ENCODE measurements at regions not wholly inside any gene's neighbourhood (a gene's known extent, or its start where the extent isn't known, plus 50 kb on each side); places are given as distances from the start of the nearest gene placed in this dataset.

DNA sequence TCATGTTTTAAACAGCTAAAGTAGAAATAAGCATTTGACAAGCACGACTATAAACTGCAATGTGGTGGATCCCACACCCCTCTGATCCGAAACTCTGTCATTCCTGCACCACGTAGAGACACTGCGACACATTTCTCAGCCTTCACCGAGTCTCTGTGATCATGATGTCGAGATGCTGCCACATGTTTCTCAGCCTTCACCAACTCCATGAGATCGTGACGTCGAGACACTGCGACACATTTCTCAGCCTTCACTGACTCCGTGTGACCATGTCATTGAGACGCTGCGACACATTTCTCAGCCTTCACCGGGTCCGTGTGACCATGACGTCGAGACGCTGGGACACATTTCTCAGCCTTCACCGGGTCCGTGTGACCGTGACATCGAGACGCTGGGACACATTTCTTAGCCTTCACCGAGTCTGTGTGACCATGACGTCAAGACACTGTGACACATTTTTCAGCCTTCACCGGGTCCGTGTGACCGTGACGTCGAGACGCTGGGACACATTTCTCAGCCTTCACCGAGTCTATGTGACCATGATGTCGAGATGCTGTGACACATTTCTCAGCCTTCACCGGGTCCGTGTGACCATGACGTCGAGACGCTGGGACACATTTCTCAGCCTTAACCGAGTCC is 143.0 kb downstream of the TTLL2 start (continued):
- TF ChIP-seq, protein P1, sequence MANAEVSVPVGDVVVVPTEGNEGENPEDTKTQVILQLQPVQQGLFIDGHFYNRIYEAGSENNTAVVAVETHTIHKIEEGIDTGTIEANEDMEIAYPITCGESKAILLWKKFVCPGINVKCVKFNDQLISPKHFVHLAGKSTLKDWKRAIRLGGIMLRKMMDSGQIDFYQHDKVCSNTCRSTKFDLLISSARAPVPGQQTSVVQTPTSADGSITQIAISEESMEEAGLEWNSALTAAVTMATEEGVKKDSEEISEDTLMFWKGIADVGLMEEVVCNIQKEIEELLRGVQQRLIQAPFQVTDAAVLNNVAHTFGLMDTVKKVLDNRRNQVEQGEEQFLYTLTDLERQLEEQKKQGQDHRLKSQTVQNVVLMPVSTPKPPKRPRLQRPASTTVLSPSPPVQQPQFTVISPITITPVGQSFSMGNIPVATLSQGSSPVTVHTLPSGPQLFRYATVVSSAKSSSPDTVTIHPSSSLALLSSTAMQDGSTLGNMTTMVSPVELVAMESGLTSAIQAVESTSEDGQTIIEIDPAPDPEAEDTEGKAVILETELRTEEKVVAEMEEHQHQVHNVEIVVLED (CRISPR knock-in tag; IDR thresholded peaks at IDR 0.05), result 0 out of 2 replicates have a peak, but pooled peaks have one; percentile 11
- TF ChIP-seq, protein P2, sequence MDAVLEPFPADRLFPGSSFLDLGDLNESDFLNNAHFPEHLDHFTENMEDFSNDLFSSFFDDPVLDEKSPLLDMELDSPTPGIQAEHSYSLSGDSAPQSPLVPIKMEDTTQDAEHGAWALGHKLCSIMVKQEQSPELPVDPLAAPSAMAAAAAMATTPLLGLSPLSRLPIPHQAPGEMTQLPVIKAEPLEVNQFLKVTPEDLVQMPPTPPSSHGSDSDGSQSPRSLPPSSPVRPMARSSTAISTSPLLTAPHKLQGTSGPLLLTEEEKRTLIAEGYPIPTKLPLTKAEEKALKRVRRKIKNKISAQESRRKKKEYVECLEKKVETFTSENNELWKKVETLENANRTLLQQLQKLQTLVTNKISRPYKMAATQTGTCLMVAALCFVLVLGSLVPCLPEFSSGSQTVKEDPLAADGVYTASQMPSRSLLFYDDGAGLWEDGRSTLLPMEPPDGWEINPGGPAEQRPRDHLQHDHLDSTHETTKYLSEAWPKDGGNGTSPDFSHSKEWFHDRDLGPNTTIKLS (IDR thresholded peaks at IDR 0.05; ENCODE audit: borderline replicate concordance, low read depth), result 0 out of 2 replicates have a peak, but pooled peaks have one; percentile 36
- TF ChIP-seq SRF (CRISPR knock-in tag; IDR thresholded peaks at IDR 0.05), result no peak
- TF ChIP-seq ARHGAP35 (IDR thresholded peaks at IDR 0.05; ENCODE audit: partially characterized antibody), result no peak
- no peak for TF ChIP-seq TCF7 (IDR thresholded peaks at IDR 0.05; ENCODE audit: borderline replicate concordance)
- no peak for TF ChIP-seq KLF16 (IDR thresholded peaks at IDR 0.05)
- no peak for TF ChIP-seq MTF1 (CRISPR knock-in tag; IDR thresholded peaks at IDR 0.05; ENCODE audit: borderline replicate concordance)
- no peak for TF ChIP-seq PHF20 (IDR thresholded peaks at IDR 0.05; ENCODE audit: partially characterized antibody)
- TF ChIP-seq ETV5 (CRISPR knock-in tag; IDR thresholded peaks at IDR 0.05; ENCODE audit: low read depth), result no peak
- TF ChIP-seq, protein P3, sequence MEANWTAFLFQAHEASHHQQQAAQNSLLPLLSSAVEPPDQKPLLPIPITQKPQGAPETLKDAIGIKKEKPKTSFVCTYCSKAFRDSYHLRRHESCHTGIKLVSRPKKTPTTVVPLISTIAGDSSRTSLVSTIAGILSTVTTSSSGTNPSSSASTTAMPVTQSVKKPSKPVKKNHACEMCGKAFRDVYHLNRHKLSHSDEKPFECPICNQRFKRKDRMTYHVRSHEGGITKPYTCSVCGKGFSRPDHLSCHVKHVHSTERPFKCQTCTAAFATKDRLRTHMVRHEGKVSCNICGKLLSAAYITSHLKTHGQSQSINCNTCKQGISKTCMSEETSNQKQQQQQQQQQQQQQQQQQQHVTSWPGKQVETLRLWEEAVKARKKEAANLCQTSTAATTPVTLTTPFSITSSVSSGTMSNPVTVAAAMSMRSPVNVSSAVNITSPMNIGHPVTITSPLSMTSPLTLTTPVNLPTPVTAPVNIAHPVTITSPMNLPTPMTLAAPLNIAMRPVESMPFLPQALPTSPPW (CRISPR knock-in tag; IDR thresholded peaks at IDR 0.05), result no peak
- TF ChIP-seq, protein P4, sequence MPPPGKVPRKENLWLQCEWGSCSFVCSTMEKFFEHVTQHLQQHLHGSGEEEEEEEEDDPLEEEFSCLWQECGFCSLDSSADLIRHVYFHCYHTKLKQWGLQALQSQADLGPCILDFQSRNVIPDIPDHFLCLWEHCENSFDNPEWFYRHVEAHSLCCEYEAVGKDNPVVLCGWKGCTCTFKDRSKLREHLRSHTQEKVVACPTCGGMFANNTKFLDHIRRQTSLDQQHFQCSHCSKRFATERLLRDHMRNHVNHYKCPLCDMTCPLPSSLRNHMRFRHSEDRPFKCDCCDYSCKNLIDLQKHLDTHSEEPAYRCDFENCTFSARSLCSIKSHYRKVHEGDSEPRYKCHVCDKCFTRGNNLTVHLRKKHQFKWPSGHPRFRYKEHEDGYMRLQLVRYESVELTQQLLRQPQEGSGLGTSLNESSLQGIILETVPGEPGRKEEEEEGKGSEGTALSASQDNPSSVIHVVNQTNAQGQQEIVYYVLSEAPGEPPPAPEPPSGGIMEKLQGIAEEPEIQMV (tag; conservative IDR thresholded peaks at IDR 0.05; ENCODE audit: low read depth), result no peak
- TF ChIP-seq, protein P5, sequence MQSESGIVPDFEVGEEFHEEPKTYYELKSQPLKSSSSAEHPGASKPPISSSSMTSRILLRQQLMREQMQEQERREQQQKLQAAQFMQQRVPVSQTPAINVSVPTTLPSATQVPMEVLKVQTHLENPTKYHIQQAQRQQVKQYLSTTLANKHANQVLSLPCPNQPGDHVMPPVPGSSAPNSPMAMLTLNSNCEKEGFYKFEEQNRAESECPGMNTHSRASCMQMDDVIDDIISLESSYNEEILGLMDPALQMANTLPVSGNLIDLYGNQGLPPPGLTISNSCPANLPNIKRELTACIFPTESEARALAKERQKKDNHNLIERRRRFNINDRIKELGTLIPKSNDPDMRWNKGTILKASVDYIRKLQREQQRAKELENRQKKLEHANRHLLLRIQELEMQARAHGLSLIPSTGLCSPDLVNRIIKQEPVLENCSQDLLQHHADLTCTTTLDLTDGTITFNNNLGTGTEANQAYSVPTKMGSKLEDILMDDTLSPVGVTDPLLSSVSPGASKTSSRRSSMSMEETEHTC (IDR thresholded peaks at IDR 0.05), result no peak
- TF ChIP-seq MTA1 (IDR thresholded peaks at IDR 0.05; ENCODE audit: borderline replicate concordance), result peak; percentile 96
- TF ChIP-seq MXI1 (IDR thresholded peaks at IDR 0.05; ENCODE audit: low read depth, low read length), result no peak
- no peak for TF ChIP-seq ZZZ3 (IDR thresholded peaks at IDR 0.05)
- no peak for TF ChIP-seq TEAD2 (tag; IDR thresholded peaks at IDR 0.05)
- TF ChIP-seq, protein P6, sequence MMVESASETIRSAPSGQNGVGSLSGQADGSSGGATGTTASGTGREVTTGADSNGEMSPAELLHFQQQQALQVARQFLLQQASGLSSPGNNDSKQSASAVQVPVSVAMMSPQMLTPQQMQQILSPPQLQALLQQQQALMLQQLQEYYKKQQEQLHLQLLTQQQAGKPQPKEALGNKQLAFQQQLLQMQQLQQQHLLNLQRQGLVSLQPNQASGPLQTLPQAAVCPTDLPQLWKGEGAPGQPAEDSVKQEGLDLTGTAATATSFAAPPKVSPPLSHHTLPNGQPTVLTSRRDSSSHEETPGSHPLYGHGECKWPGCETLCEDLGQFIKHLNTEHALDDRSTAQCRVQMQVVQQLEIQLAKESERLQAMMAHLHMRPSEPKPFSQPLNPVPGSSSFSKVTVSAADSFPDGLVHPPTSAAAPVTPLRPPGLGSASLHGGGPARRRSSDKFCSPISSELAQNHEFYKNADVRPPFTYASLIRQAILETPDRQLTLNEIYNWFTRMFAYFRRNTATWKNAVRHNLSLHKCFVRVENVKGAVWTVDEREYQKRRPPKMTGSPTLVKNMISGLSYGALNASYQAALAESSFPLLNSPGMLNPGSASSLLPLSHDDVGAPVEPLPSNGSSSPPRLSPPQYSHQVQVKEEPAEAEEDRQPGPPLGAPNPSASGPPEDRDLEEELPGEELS (CRISPR knock-in tag; IDR thresholded peaks at IDR 0.05; ENCODE audit: borderline replicate concordance), result no peak
- TF ChIP-seq ZNF408 (CRISPR knock-in tag; IDR thresholded peaks at IDR 0.05; ENCODE audit: low read depth), result no peak
